HG02852 (cell line): ENCODE measurements at regions not wholly inside any gene's neighbourhood (a gene's known extent, or its start where the extent isn't known, plus 50 kb on each side); places are given as distances from the start of the nearest gene placed in this dataset.

Experiments used
- ATAC-seq: cut with Tn5 transposase; IDR thresholded peaks from one replicate; pipeline ENCODE4 v1.9.1; 2021; ENCODE audit warnings: mild to moderate bottlenecking, moderate library complexity; ENCODE audit not compliant: unreplicated experiment

- ATAC-seq = no peak
Observed at GRCh38 chr20:60727425-60727824, 524.6 kb upstream of the CDH4 start.

GRCh38 chr20:60728705-60729104 is 523.4 kb upstream of the CDH4 start:
- no peak for ATAC-seq

DNA sequence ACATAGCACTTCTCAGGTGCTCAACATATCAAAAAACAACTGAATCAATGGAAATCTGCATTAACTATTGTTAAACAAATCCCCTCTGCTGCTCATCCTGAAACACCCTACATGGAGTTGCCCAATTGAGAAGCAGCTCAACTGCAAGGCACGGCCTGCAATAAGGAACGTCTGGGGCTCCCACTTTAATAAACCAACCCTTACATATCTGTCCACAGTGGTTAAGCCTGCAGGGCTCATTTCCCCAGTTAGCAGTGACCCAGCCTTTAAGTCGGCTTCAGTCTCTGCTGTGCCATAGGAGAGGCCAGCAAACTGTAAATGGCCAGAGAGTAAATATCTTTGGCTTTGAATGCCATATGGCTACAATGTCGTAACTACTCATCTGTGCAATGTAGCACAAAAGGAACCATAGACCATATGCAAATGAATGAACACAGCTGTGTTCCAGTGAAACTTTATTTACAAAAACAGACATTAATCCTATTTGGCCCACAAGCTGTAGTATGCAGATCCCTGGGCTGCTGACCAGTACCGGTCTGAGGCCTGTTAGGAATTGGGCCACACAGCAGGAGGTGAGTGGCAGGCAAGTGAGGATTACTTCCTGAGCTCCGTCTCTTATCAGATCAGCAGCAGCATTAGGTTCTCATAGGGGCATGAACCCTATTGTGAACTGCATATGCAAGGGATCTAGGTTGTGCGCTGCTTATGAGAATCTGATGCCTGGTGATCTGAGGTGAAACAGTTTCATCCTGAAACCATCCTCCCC is 522.7 kb upstream of the CDH4 start:
- no peak for ATAC-seq

DNA sequence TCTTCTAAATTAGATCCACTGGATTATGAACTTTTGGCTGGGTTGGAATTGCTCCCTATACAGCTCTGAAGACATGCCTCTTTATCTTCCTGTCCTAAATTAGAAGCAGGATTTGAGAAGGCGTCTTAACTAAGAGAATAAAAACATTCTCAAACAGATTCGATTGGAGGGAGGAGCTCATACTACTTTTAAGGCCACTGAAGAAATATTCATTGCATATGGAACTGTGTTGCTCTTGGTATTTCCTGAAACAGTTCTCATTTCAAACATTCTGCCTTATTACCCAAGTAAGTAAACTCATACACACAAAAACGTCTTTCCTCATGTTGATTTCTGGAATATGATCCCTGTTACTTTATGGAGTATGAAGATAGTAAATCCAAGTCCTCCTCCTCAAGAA is 519.7 kb upstream of the CDH4 start:
- ATAC-seq = no peak

DNA sequence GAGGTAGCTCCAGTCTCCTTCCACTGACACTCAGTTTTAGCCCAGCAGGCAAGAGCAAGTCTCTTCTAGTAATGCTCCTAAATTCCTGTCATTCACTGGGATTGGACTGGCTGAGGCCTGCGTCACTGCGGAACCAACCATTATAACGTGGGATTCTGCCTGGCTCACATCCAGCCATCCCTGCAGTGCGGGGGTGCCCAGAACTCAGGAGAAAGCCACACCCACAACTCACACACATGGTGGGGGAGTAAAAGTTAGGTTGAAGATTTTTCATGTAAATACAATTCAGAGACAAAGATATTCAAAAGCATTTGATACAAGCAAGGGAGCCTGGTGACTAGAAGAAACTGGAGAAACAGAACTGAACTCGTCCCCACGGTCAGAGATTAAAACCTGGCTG is 504.0 kb upstream of the CDH4 start:
- ATAC-seq = no peak

GRCh38 chr20:60749804-60750602 is 502.1 kb upstream of the CDH4 start:
- no peak for ATAC-seq

DNA sequence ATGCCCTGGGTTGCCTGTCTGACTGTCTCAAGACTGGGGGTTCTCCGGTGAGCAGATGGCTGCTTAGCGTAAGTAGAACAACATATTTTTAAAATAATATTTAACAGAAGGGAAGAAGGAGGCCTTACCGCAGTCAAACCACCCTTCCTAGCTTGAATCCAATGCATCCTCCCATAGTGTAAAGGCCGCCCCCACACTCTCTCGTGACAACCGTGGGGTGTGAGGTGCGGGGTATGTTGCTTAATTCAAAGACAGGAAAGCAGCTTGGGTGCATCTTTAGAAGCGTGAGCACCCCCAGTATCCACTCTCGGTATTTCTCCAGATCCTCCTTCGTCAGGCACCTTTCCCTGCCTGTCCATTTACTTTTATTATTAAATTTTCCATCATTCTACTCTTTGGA is 501.2 kb upstream of the CDH4 start:
- ATAC-seq = no peak

- ATAC-seq = no peak
Observed at GRCh38 chr20:60751826-60752225, 500.2 kb upstream of the CDH4 start.

- no peak for ATAC-seq
Observed at GRCh38 chr20:60752741-60753420, 499.2 kb upstream of the CDH4 start.

- no peak for ATAC-seq
Observed at GRCh38 chr20:60754856-60755255, 497.2 kb upstream of the CDH4 start.

GRCh38 chr20:60759651-60760050 is 492.4 kb upstream of the CDH4 start:
- no peak for ATAC-seq

GRCh38 chr20:60760256-60761000 is 491.6 kb upstream of the CDH4 start:
- ATAC-seq = no peak

DNA sequence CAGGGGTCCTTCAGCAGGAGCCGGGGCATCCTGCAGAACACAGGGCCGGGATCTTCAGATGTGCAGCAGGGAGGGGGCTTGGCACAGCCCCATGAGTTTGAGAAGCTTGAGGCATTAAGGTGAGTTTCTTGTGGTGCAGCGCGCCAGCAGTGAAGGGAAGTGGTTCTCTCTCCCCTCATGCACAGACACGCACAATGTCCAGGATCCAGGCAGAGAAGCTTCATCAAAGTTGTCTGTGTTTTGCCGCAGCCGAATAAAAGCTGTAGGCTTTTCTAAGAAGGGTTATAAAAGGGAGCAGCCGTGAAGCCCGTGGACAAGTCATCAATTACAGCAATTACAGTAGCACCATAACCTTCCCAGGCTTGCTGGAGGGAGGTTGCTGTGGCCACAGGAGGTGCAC is 491.0 kb upstream of the CDH4 start:
- ATAC-seq = no peak

- no peak for ATAC-seq
Observed at GRCh38 chr20:60762386-60762785, 489.7 kb upstream of the CDH4 start.

DNA sequence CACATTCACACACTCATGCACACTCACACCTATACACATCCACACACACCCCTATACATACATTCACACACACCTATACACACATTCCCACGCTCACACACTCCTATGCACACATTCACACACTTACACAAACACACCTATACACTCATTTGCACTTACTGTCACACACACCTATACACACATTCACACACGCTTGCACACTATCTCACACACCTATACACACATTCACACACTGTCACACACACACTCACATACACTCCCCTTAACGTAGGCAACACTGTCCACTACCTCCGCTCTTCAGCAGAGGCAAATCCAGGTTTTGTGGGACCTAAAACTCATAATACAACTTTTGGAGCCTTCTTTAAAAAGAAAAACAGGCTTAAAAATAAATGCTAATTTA is 487.7 kb upstream of the CDH4 start:
- no peak for ATAC-seq

DNA sequence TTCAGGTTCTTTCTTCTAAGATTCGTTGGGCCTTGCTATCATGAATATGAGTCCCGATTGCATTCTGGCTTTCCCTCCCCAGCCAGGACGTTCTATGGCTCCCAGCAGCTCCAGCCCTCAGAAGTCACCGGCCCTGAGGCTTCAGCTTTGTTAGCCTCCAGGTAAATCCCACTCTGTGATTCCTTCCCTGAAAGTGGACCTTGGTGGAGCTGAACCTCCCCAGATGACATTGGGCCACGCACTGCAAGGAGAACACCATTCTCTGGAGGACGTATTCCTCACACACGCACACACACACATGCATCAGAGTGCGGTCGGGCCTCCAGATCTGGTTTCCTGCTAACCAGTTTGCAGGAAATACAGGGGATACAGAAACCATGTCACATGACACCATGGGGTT is 487.3 kb upstream of the CDH4 start:
- ATAC-seq = no peak

DNA sequence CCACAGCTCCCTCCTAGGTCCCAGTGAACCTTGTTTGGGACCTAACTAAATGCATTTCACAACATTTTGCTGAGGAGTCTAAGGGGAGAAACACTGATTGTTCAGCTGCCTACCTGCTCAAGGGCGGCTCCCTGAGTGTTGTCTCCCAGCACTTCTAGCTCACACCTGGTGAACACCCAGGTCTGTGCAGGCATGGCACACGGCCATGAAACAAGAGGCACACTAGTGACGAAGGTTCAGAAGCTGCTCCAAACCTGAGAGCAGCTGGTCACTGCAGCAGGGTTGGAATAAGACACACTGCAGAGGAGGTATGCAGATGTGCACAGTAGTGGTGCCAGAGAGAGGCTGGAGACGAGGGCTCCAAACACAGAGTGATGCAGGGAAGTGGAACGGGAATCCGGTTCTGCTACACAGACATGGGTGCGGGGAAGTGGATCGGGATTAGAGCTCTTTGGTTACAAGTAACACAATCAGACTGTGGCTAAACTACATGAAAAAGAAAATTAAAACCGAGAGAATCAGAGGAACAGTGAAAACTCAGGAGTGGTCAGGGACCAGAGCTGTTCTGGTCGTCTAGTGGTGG is 486.1 kb upstream of the CDH4 start:
- ATAC-seq = no peak

DNA sequence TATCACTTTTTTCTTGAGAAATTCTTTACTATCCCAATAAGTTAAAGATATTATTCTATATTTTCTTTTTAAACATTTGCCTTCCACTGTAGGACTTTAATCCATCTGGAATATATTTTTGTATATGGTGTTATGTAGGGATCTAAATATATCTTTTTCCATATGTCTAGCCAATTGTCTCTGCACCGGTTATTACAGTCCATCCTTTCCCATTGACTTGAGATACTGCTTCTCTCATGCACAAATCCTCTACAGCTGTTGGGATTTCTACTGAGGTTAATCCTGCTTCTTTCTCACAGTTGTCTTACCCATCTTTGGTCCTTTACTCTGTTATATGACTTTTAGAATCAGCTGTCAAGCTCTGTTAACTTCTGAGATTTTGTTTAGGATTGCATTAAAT is 483.8 kb upstream of the CDH4 start:
- no peak for ATAC-seq

GRCh38 chr20:60780388-60781025 is 471.6 kb upstream of the CDH4 start:
- no peak for ATAC-seq

DNA sequence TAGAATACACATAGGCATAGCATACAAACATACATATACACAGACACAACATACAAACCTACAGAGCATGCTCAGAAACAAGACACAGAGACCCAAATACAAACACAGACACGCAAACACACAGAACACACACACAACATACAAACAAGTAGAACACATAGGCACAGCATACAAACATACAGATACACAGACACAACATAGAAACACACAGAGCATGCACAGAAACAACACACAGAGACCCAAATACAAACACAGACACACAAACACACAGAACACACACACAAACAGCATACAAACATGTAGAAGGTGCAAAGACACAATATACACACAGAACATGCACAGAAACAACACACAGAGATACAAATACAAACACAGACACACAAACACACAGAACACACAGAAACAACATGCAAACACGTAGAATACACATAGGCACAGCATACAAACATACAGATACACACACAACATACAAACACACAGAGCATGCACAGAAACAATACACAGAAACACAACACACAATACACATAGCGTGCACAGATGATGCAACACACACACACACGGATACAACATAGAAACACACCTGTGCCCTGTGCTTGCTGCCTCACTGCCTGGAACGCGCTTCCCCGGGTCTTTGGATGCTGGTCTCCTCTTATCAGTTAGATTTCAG is 469.0 kb upstream of the CDH4 start:
- no peak for ATAC-seq
